COLO668 (cell line): ENCODE measurements at regions not wholly inside any gene's neighbourhood (a gene's known extent, or its start where the extent isn't known, plus 50 kb on each side); places are given as distances from the start of the nearest gene placed in this dataset.
A peak's percentile ranks its signal among the peaks of the same experiment; 100 is the strongest.
"Not testable (repeated sequence)": the region's sequence is repeated elsewhere in the genome, so short reads cannot be mapped to it uniquely, and the experiment has no call there.

Experiments
- DNase-seq: peaks from one replicate; lab custom pipeline; 2025; ENCODE audit not compliant: unreplicated experiment; lab: John Stamatoyannopoulos, UW

GRCh38 chr19:41495589-41495988 is 52.6 kb downstream of the ERICH4 start:
- no peak for DNase-seq

GRCh38 chr19:41499899-41500298 is 56.9 kb downstream of the ERICH4 start:
- DNase-seq = no peak

GRCh38 chr19:41500443-41500842 is 57.5 kb downstream of the ERICH4 start:
- no peak for DNase-seq

- no peak for DNase-seq
These were observed 58.9 kb downstream of the ERICH4 start for GRCh38 chr19:41501854-41502253.

- no peak for DNase-seq
These were observed 62.1 kb downstream of the ERICH4 start for GRCh38 chr19:41505105-41505504.

- DNase-seq = no peak
These were observed 65.5 kb upstream of the CEACAM21 start for GRCh38 chr19:41510484-41510883.

GRCh38 chr19:41511628-41512027 is 64.3 kb upstream of the CEACAM21 start:
- no peak for DNase-seq

GRCh38 chr19:41515015-41515652 is 60.8 kb upstream of the CEACAM21 start:
- DNase-seq = no peak

- not testable (repeated sequence) for DNase-seq
These were observed 59.4 kb upstream of the CEACAM21 start for GRCh38 chr19:41516292-41517171.

- no peak for DNase-seq
These were observed 57.8 kb upstream of the CEACAM21 start for GRCh38 chr19:41518141-41518540.

- not testable (repeated sequence) for DNase-seq
These were observed 54.6 kb upstream of the CEACAM21 start for GRCh38 chr19:41521138-41521930.

- peak; percentile 16 for DNase-seq
These were observed 53.9 kb upstream of the CEACAM21 start for GRCh38 chr19:41521931-41522555.

- DNase-seq = no peak
These were observed 50.0 kb upstream of the CEACAM21 start for GRCh38 chr19:41525989-41526388.
